ENCODE measurements at regions not wholly inside any gene's neighbourhood (a gene's known extent, or its start where the extent isn't known, plus 50 kb on each side); places are given as distances from the start of the nearest gene placed in this dataset.

DNA sequence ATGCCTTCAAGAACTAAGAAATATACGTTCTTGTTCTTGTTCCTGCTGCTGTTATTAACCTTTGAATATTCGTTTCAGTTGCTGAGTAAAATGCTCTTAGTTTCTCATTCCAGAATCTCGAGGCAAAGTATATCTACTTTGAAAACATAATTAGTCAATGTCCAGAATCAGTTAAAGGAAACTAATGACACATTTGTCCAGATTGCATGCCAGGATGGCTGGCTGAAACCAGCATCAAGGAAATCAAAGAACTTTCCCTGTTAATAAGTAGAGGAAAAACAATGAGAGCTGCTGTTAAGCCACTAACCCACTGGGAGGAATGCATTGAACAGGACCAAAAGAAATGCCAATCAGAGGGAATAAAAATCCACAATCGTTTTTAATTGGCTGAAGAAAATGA lies 196.9 kb downstream of the ALDH8A1 start:
- TF ChIP-seq, protein P1, sequence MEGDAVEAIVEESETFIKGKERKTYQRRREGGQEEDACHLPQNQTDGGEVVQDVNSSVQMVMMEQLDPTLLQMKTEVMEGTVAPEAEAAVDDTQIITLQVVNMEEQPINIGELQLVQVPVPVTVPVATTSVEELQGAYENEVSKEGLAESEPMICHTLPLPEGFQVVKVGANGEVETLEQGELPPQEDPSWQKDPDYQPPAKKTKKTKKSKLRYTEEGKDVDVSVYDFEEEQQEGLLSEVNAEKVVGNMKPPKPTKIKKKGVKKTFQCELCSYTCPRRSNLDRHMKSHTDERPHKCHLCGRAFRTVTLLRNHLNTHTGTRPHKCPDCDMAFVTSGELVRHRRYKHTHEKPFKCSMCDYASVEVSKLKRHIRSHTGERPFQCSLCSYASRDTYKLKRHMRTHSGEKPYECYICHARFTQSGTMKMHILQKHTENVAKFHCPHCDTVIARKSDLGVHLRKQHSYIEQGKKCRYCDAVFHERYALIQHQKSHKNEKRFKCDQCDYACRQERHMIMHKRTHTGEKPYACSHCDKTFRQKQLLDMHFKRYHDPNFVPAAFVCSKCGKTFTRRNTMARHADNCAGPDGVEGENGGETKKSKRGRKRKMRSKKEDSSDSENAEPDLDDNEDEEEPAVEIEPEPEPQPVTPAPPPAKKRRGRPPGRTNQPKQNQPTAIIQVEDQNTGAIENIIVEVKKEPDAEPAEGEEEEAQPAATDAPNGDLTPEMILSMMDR (IDR thresholded peaks at IDR 0.05) = no peak
- TF ChIP-seq POLR2A (IDR thresholded peaks at IDR 0.05) = no peak

Data from right lobe of liver (tissue), 4 donors.